ENCODE measurements at regions not wholly inside any gene's neighbourhood (a gene's known extent, or its start where the extent isn't known, plus 50 kb on each side); places are given as distances from the start of the nearest gene placed in this dataset.

- Mint-ChIP-seq H3K36me3 (ENCODE audit: low read depth) (no peaks in the 10 kb centered on the region), H3K4me3 (no peak overlapping the region), H3K27ac (no peak overlapping the region), H3K9me3 (no peaks in the 10 kb centered on the region), H3K27me3 (no peaks in the 10 kb centered on the region), H3K4me1 (no peaks in the 10 kb centered on the region)
- DNase-seq: no peak
- intact Hi-C loops (cut with micrococcal nuclease): no loop called here
Measured at GRCh38 chr10:128866551-128866950, 600.5 kb upstream of the MGMT start.

GRCh38 chr10:128867210-128867609 lies 599.8 kb upstream of the MGMT start:
- no peaks in the 10 kb centered on the region for H3K27me3 Mint-ChIP-seq
- no peak overlapping the region for H3K4me3 Mint-ChIP-seq
- intact Hi-C loops (cut with micrococcal nuclease): no loop called here
- no peaks in the 10 kb centered on the region for H3K36me3 Mint-ChIP-seq (ENCODE audit: low read depth)
- no peak overlapping the region for H3K27ac Mint-ChIP-seq
- H3K9me3 Mint-ChIP-seq: no peaks in the 10 kb centered on the region
- no peaks in the 10 kb centered on the region for H3K4me1 Mint-ChIP-seq
- DNase-seq: no peak

GRCh38 chr10:128867819-128868218 lies 599.2 kb upstream of the MGMT start:
- H3K4me3 Mint-ChIP-seq: no peak overlapping the region
- H3K27ac Mint-ChIP-seq: no peak overlapping the region
- H3K27me3 Mint-ChIP-seq: no peaks in the 10 kb centered on the region
- intact Hi-C loops (cut with micrococcal nuclease): no loop called here
- no peaks in the 10 kb centered on the region for H3K9me3 Mint-ChIP-seq
- DNase-seq: no peak
- no peaks in the 10 kb centered on the region for H3K36me3 Mint-ChIP-seq (ENCODE audit: low read depth)
- no peaks in the 10 kb centered on the region for H3K4me1 Mint-ChIP-seq

- Mint-ChIP-seq H3K27me3 (no peaks in the 10 kb centered on the region), H3K36me3 (ENCODE audit: low read depth) (no peaks in the 10 kb centered on the region), H3K4me1 (no peaks in the 10 kb centered on the region), H3K9me3 (no peaks in the 10 kb centered on the region), H3K27ac (no peak overlapping the region), H3K4me3 (no peak overlapping the region)
- intact Hi-C loops (cut with micrococcal nuclease): no loop called here
- no peak for DNase-seq
Measured at GRCh38 chr10:128868481-128868880, 598.6 kb upstream of the MGMT start.

GRCh38 chr10:128869101-128869749 lies 597.8 kb upstream of the MGMT start:
- no peaks in the 10 kb centered on the region for H3K9me3 Mint-ChIP-seq
- intact Hi-C loops (cut with micrococcal nuclease): no loop called here
- H3K27me3 Mint-ChIP-seq: no peaks in the 10 kb centered on the region
- no peak overlapping the region for H3K27ac Mint-ChIP-seq
- no peak for DNase-seq
- H3K4me1 Mint-ChIP-seq: no peaks in the 10 kb centered on the region
- H3K4me3 Mint-ChIP-seq: no peak overlapping the region
- H3K36me3 Mint-ChIP-seq (ENCODE audit: low read depth): no peaks in the 10 kb centered on the region

- Mint-ChIP-seq H3K4me1 (no peaks in the 10 kb centered on the region), H3K27ac (no peak overlapping the region), H3K9me3 (no peaks in the 10 kb centered on the region), H3K27me3 (no peaks in the 10 kb centered on the region), H3K36me3 (ENCODE audit: low read depth) (no peaks in the 10 kb centered on the region), H3K4me3 (no peak overlapping the region)
- no peak for DNase-seq
- intact Hi-C loops (cut with micrococcal nuclease): no loop called here
Measured at GRCh38 chr10:128870830-128871597, 596.0 kb upstream of the MGMT start.

- H3K27ac Mint-ChIP-seq: no peak overlapping the region
- peaks cover 3% of the 10 kb centered on the region for H3K27me3 Mint-ChIP-seq
- DNase-seq: no peak
- no peaks in the 10 kb centered on the region for H3K9me3 Mint-ChIP-seq
- H3K4me3 Mint-ChIP-seq: no peak overlapping the region
- intact Hi-C loops (cut with micrococcal nuclease): no loop called here
- H3K4me1 Mint-ChIP-seq: no peaks in the 10 kb centered on the region
- no peaks in the 10 kb centered on the region for H3K36me3 Mint-ChIP-seq (ENCODE audit: low read depth)
Measured at GRCh38 chr10:128871671-128872231, 595.3 kb upstream of the MGMT start.

GRCh38 chr10:128873411-128874054 lies 593.5 kb upstream of the MGMT start:
- Mint-ChIP-seq H3K36me3 (ENCODE audit: low read depth) (no peaks in the 10 kb centered on the region), H3K4me1 (no peaks in the 10 kb centered on the region), H3K9me3 (no peaks in the 10 kb centered on the region), H3K27ac (no peak overlapping the region), H3K27me3 (peaks cover 3% of the 10 kb centered on the region), H3K4me3 (no peak overlapping the region)
- intact Hi-C loops (cut with micrococcal nuclease): no loop called here
- no peak for DNase-seq

GRCh38 chr10:128874331-128874730 lies 592.7 kb upstream of the MGMT start:
- Mint-ChIP-seq H3K27ac (no peak overlapping the region), H3K9me3 (no peaks in the 10 kb centered on the region), H3K27me3 (peaks cover 3% of the 10 kb centered on the region), H3K36me3 (ENCODE audit: low read depth) (no peaks in the 10 kb centered on the region), H3K4me3 (no peak overlapping the region), H3K4me1 (no peaks in the 10 kb centered on the region)
- no peak for DNase-seq
- intact Hi-C loops (cut with micrococcal nuclease): no loop called here

GRCh38 chr10:128875030-128875744 lies 591.9 kb upstream of the MGMT start:
- Mint-ChIP-seq H3K9me3 (no peaks in the 10 kb centered on the region), H3K27ac (no peak overlapping the region), H3K36me3 (ENCODE audit: low read depth) (no peaks in the 10 kb centered on the region), H3K27me3 (peaks cover 3% of the 10 kb centered on the region), H3K4me3 (no peak overlapping the region), H3K4me1 (no peaks in the 10 kb centered on the region)
- no peak for DNase-seq
- intact Hi-C loops (cut with micrococcal nuclease): no loop called here

GRCh38 chr10:128875956-128876736 lies 590.9 kb upstream of the MGMT start:
- no peaks in the 10 kb centered on the region for H3K9me3 Mint-ChIP-seq
- H3K27me3 Mint-ChIP-seq: peaks cover 3% of the 10 kb centered on the region
- intact Hi-C loops (cut with micrococcal nuclease): no loop called here
- no peaks in the 10 kb centered on the region for H3K36me3 Mint-ChIP-seq (ENCODE audit: low read depth)
- H3K4me1 Mint-ChIP-seq: no peaks in the 10 kb centered on the region
- no peak for DNase-seq
- H3K4me3 Mint-ChIP-seq: no peak overlapping the region
- no peak overlapping the region for H3K27ac Mint-ChIP-seq

- DNase-seq: no peak
- no peak overlapping the region for H3K27ac Mint-ChIP-seq
- H3K27me3 Mint-ChIP-seq: peaks cover 3% of the 10 kb centered on the region
- no peaks in the 10 kb centered on the region for H3K9me3 Mint-ChIP-seq
- H3K4me1 Mint-ChIP-seq: no peaks in the 10 kb centered on the region
- intact Hi-C loops (cut with micrococcal nuclease): no loop called here
- no peaks in the 10 kb centered on the region for H3K36me3 Mint-ChIP-seq (ENCODE audit: low read depth)
- no peak overlapping the region for H3K4me3 Mint-ChIP-seq
Measured at GRCh38 chr10:128877141-128877540, 589.9 kb upstream of the MGMT start.

- intact Hi-C loops (cut with micrococcal nuclease): no loop called here
- Mint-ChIP-seq H3K27me3 (peaks cover 3% of the 10 kb centered on the region), H3K4me3 (no peak overlapping the region), H3K27ac (no peak overlapping the region), H3K4me1 (no peaks in the 10 kb centered on the region), H3K9me3 (no peaks in the 10 kb centered on the region), H3K36me3 (ENCODE audit: low read depth) (no peaks in the 10 kb centered on the region)
- DNase-seq: no peak
Measured at GRCh38 chr10:128877936-128878335, 589.1 kb upstream of the MGMT start.

Measured in activated CD4-positive, alpha-beta T cell treated with anti-CD3 and anti-CD28 coated beads, Interleukin-2, amount 10 ng/mL, durations not matched to agents 24 days and 14 days (primary cell).